Vagina (tissue), 2 donors: ENCODE measurements at regions not wholly inside any gene's neighbourhood (a gene's known extent, or its start where the extent isn't known, plus 50 kb on each side); places are given as distances from the start of the nearest gene placed in this dataset.

ENCODE experiments used
- DNase-seq, 2 donors: peaks; one replicate each; pipeline ENCODE4 v3.0.0-alpha.2; 2017; ENCODE audit errors: extremely low spot score in 2 of 2
- H3K27ac ChIP-seq: fragments of 200-600 bp; sonication (generic); one replicate; pipeline ENCODE4 v1.5.1; 2019
- H3K27me3 ChIP-seq: fragments of 200-600 bp; sonication (generic); one replicate; pipeline ENCODE4 v1.5.1; 2019
- H3K36me3 ChIP-seq, 2 donors: fragments of 200-600 bp; sonication (generic); one replicate each; pipeline ENCODE4 v1.5.1; 2017 to 2019
- H3K4me1 ChIP-seq: fragments of 200-600 bp; sonication (generic); one replicate; pipeline ENCODE4 v1.5.1; 2019
- H3K4me3 ChIP-seq, 2 donors: fragments of 200-600 bp; sonication (generic); 1 replicate in 1 of 2; 2 replicates in 1 of 2; pipeline ENCODE4 v1.5.1; 2016 to 2019
- H3K9me3 ChIP-seq: fragments of 200-600 bp; sonication (generic); one replicate; pipeline ENCODE4 v1.5.1; 2019
- CTCF ChIP-seq, 3 experiments: fragments of 450-650 bp in 2 of 3; fragments of 200-600 bp in 1 of 3; sonication (generic) in 1 of 3; IDR thresholded peaks; one replicate each; pipeline ENCODE4 v1.5.1; 2017 to 2019; ENCODE audit warnings: antibody characterized with exemption in 3 of 3, mild to moderate bottlenecking in 2 of 3, moderate library complexity in 2 of 3
- POLR2A ChIP-seq, 2 donors: fragments of 450-650 bp; IDR thresholded peaks; one replicate each; pipeline ENCODE4 v1.6.1; 2017; ENCODE audit warnings: antibody characterized with exemption in 2 of 2, mild to moderate bottlenecking in 2 of 2, moderate library complexity in 2 of 2
- POLR2AphosphoS5 ChIP-seq, 2 donors: sonication (generic); formaldehyde crosslinking; IDR thresholded peaks; one replicate each; pipeline ENCODE4 v1.9.0; 2017; ENCODE audit warnings: antibody characterized with exemption in 2 of 2, mild to moderate bottlenecking in 2 of 2, low read depth in 1 of 2; ENCODE audit not compliant: insufficient read depth in 1 of 2
- intact Hi-C: fragments of 100-400 bp; cut with DNase I; formaldehyde crosslinking; loops from one replicate; pipeline ENCODE4 v1.15.1; 2023

- no peak for TF ChIP-seq CTCF (IDR thresholded peaks at IDR 0.05)
- Histone ChIP-seq H3K27ac (no peak overlapping the region), H3K36me3 (no peaks in the 10 kb centered on the region), H3K4me3 (no peak overlapping the region), H3K27me3 (no peaks in the 10 kb centered on the region), H3K9me3 (no peaks in the 10 kb centered on the region), H3K4me1 (no peaks in the 10 kb centered on the region)
- no peak for DNase-seq
- intact Hi-C loops: no loop called here
Measured at GRCh38 chr13:73583331-73583730, 524.5 kb downstream of the KLF5 start.

- H3K36me3 ChIP-seq: no peaks in the 10 kb centered on the region
- TF ChIP-seq CTCF (IDR thresholded peaks at IDR 0.05): no peak
- TF ChIP-seq POLR2AphosphoS5 (IDR thresholded peaks at IDR 0.05; ENCODE audit: insufficient read depth in 1 of 2, low read depth in 1 of 2): no peak
- TF ChIP-seq POLR2A (IDR thresholded peaks at IDR 0.05): no peak
- intact Hi-C loops: no loop called here
- no peaks in the 10 kb centered on the region for H3K4me1 ChIP-seq
- no peaks in the 10 kb centered on the region for H3K9me3 ChIP-seq
- H3K27me3 ChIP-seq: no peaks in the 10 kb centered on the region
- no peak overlapping the region for H3K27ac ChIP-seq
- no peak for DNase-seq
- no peak overlapping the region for H3K4me3 ChIP-seq
Measured at GRCh38 chr13:73580513-73581267, 521.9 kb downstream of the KLF5 start.

- intact Hi-C loops: no loop called here
Measured at GRCh38 chr13:73579574-73580274, 520.9 kb downstream of the KLF5 start.

GRCh38 chr13:73578251-73578875, 519.6 kb downstream of the KLF5 start:
- no peak overlapping the region for H3K27ac ChIP-seq
- no peaks in the 10 kb centered on the region for H3K9me3 ChIP-seq
- DNase-seq: no peak
- H3K36me3 ChIP-seq: no peaks in the 10 kb centered on the region
- intact Hi-C loops: no loop called here
- TF ChIP-seq POLR2AphosphoS5 (IDR thresholded peaks at IDR 0.05; ENCODE audit: insufficient read depth in 1 of 2, low read depth in 1 of 2): no peak
- TF ChIP-seq POLR2A (IDR thresholded peaks at IDR 0.05): no peak
- TF ChIP-seq CTCF (IDR thresholded peaks at IDR 0.05): no peak
- H3K4me3 ChIP-seq: no peak overlapping the region
- no peaks in the 10 kb centered on the region for H3K4me1 ChIP-seq
- no peaks in the 10 kb centered on the region for H3K27me3 ChIP-seq

More at GRCh38 chr13:73579574-73580274, 520.9 kb downstream of the KLF5 start:
- TF ChIP-seq POLR2AphosphoS5 (IDR thresholded peaks at IDR 0.05; ENCODE audit: insufficient read depth in 1 of 2, low read depth in 1 of 2): no peak
- no peak for TF ChIP-seq CTCF (IDR thresholded peaks at IDR 0.05)
- no peak for TF ChIP-seq POLR2A (IDR thresholded peaks at IDR 0.05)
- Histone ChIP-seq H3K9me3 (no peaks in the 10 kb centered on the region), H3K27ac (no peak overlapping the region), H3K27me3 (no peaks in the 10 kb centered on the region), H3K36me3 (no peaks in the 10 kb centered on the region), H3K4me1 (no peaks in the 10 kb centered on the region), H3K4me3 (no peak overlapping the region)
- no peak for DNase-seq

- H3K4me1 ChIP-seq: no peaks in the 10 kb centered on the region
- TF ChIP-seq POLR2AphosphoS5 (IDR thresholded peaks at IDR 0.05; ENCODE audit: insufficient read depth in 1 of 2, low read depth in 1 of 2) (no peak), POLR2A (IDR thresholded peaks at IDR 0.05) (no peak)
- H3K4me3 ChIP-seq: no peak overlapping the region
- no peak for DNase-seq
- no peak overlapping the region for H3K27ac ChIP-seq
- no peaks in the 10 kb centered on the region for H3K9me3 ChIP-seq
- intact Hi-C loops: no loop called here
- no peaks in the 10 kb centered on the region for H3K27me3 ChIP-seq
- H3K36me3 ChIP-seq: no peaks in the 10 kb centered on the region
Measured at GRCh38 chr13:73576291-73576690, 517.5 kb downstream of the KLF5 start.
